ENCODE measurements at regions not wholly inside any gene's neighbourhood (a gene's known extent, or its start where the extent isn't known, plus 50 kb on each side); places are given as distances from the start of the nearest gene placed in this dataset.
A peak's percentile ranks its signal among the peaks of the same experiment; 100 is the strongest.
"Not testable (repeated sequence)": the region's sequence is repeated elsewhere in the genome, so short reads cannot be mapped to it uniquely, and the experiment has no call there.

DNA sequence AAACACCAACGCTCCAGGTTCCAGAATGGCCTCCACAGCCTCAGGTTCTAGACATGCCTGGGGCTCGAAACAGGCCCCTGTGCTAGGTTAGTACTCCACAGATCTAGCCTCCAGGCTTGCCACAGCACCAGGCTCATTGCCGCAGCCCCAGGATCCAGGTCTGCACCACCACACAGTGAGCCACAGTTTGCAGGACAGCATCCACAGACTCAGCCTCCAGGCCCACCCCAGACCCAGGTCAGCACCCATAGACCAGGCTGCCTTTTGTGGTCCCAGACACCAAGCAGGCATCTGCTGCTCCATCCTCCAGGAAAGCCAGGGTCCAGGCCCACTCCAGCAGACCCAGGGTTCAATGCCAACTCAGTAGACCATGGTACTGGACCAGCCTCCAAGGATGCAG is 132.3 kb upstream of the VSTM2A start:
- no peaks in the 10 kb centered on the region for H3K36me3 Mint-ChIP-seq
- no peaks in the 10 kb centered on the region for H3K4me1 ChIP-seq (ENCODE audit: insufficient read depth, low read length)
- H3K4me3 Mint-ChIP-seq, result no peak overlapping the region
- H3K27ac Mint-ChIP-seq, result no peak overlapping the region
- ChIA-PET POLR2A (ENCODE audit: partially characterized antibody) (no interaction called here), CTCF (ENCODE audit: partially characterized antibody) (no interaction called here)
- no peaks in the 10 kb centered on the region for H3K27me3 ChIP-seq (ENCODE audit: insufficient read depth, low read length)
- no peak overlapping the region for H3K27ac ChIP-seq (ENCODE audit: low read depth, low read length)
- peaks cover 0 to 30% (median 19%) of the 10 kb centered on the region in 8 donors for H3K9me3 Mint-ChIP-seq
- intact Hi-C loops (cut with micrococcal nuclease), result no loop called here
- H3K4me3 ChIP-seq (ENCODE audit: low read length in 2 of 2), result no peak overlapping the region
- no peaks in the 10 kb centered on the region for H3K36me3 ChIP-seq (ENCODE audit: insufficient read depth, low read length)
- no peaks in the 10 kb centered on the region for H3K27me3 Mint-ChIP-seq
- no peak for DNase-seq
- no peaks in the 10 kb centered on the region for H3K4me1 Mint-ChIP-seq
- no peaks in the 10 kb centered on the region for H3K9me3 ChIP-seq (ENCODE audit: control insufficient read depth in 1 of 2, low read length in 2 of 2)

DNA sequence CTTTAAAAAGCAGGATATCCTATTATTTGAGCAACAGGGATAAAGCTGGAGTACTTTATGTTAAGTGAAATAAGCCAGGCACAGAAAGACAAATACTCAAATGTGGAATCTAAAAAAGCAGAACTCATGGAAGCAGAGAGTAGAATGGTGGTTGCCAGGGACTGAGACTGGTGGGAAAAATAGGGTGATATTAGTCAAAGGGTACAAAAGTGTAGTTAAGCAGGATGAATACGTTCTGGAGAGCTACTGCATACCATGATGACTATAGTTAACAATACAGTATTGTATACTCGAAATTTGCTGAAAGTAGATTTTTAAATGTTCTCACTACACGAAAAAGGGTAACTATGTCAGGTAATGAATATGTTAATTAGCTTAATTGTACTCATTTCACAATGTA is 125.5 kb upstream of the VSTM2A start:
- H3K4me1 Mint-ChIP-seq, result no peaks in the 10 kb centered on the region
- H3K27me3 Mint-ChIP-seq, result no peaks in the 10 kb centered on the region
- H3K36me3 Mint-ChIP-seq, result no peaks in the 10 kb centered on the region
- no peak overlapping the region for H3K27ac Mint-ChIP-seq
- Histone ChIP-seq H3K27me3 (ENCODE audit: insufficient read depth, low read length) (no peaks in the 10 kb centered on the region), H3K36me3 (ENCODE audit: insufficient read depth, low read length) (no peaks in the 10 kb centered on the region), H3K4me1 (ENCODE audit: insufficient read depth, low read length) (no peaks in the 10 kb centered on the region), H3K27ac (ENCODE audit: low read depth, low read length) (no peak overlapping the region), H3K4me3 (ENCODE audit: low read length in 2 of 2) (no peak overlapping the region), H3K9me3 (ENCODE audit: control insufficient read depth in 1 of 2, low read length in 2 of 2) (no peaks in the 10 kb centered on the region)
- peaks cover 3 to 22% (median 11%) of the 10 kb centered on the region in 8 donors for H3K9me3 Mint-ChIP-seq
- no peak for DNase-seq
- ChIA-PET POLR2A (ENCODE audit: partially characterized antibody) (no interaction called here), CTCF (ENCODE audit: partially characterized antibody) (no interaction called here)
- no peak overlapping the region for H3K4me3 Mint-ChIP-seq
- intact Hi-C loops (cut with micrococcal nuclease), result no loop called here

DNA sequence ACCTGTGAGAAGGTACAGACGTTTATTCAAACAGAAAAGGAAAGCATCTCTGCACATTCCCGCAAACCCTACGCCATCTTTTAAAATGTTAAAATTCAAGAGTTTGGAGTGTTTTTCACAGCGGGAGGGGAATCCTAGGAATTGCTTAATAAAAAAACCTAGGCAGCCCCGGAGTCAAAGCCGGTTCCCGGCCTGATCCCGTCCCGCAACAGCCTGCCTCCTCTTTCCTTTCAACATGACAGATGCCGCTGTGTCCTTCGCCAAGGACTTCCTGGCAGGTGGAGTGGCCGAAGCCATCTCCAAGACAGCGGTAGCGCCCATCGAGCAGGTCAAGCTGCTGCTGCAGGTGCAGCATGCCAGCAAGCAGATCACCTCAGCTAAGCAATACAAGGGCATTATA is 123.0 kb upstream of the VSTM2A start:
- Histone ChIP-seq H3K27ac (ENCODE audit: low read depth, low read length) (no peak overlapping the region), H3K36me3 (ENCODE audit: insufficient read depth, low read length) (no peaks in the 10 kb centered on the region), H3K4me3 (ENCODE audit: low read length in 2 of 2) (no peak overlapping the region), H3K27me3 (ENCODE audit: insufficient read depth, low read length) (no peaks in the 10 kb centered on the region), H3K9me3 (ENCODE audit: control insufficient read depth in 1 of 2, low read length in 2 of 2) (no peaks in the 10 kb centered on the region), H3K4me1 (ENCODE audit: insufficient read depth, low read length) (no peaks in the 10 kb centered on the region)
- peaks cover 0 to 28% (median 12%) of the 10 kb centered on the region in 8 donors for H3K9me3 Mint-ChIP-seq
- DNase-seq, result no peak
- no peaks in the 10 kb centered on the region for H3K27me3 Mint-ChIP-seq
- no peaks in the 10 kb centered on the region for H3K36me3 Mint-ChIP-seq
- CTCF ChIA-PET (ENCODE audit: partially characterized antibody), result no interaction called here
- H3K4me1 Mint-ChIP-seq, result no peaks in the 10 kb centered on the region
- POLR2A ChIA-PET (ENCODE audit: partially characterized antibody), result no interaction called here
- no peak overlapping the region for H3K27ac Mint-ChIP-seq
- intact Hi-C loops (cut with micrococcal nuclease), result no loop called here
- H3K4me3 Mint-ChIP-seq, result no peak overlapping the region

DNA sequence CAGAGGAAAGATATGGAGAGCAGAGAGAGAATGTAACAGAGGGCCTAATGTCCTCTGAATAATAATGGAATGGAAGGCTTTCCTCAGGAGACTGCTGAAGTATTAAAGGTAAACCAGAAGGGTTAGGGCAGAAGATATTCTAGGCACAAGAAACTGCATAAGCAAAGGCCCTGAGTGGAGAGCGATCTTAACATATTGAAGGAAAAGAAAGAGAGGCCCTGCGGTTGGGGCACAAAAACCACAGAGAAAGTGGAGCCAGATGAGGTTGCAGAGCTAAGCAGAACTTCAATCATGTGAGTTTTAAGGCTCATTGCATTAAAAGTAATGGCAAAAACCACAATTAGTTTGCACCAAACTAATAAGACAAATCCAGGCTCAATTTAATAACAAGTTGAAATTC is 115.8 kb upstream of the VSTM2A start:
- intact Hi-C loops (cut with micrococcal nuclease), result no loop called here
- Histone ChIP-seq H3K9me3 (ENCODE audit: control insufficient read depth in 1 of 2, low read length in 2 of 2) (no peaks in the 10 kb centered on the region), H3K4me3 (ENCODE audit: low read length in 2 of 2) (no peak overlapping the region), H3K4me1 (ENCODE audit: insufficient read depth, low read length) (no peaks in the 10 kb centered on the region), H3K27ac (ENCODE audit: low read depth, low read length) (no peak overlapping the region), H3K27me3 (ENCODE audit: insufficient read depth, low read length) (no peaks in the 10 kb centered on the region), H3K36me3 (ENCODE audit: insufficient read depth, low read length) (no peaks in the 10 kb centered on the region)
- peaks cover 0 to 31% (median 17%) of the 10 kb centered on the region in 8 donors for H3K9me3 Mint-ChIP-seq
- H3K36me3 Mint-ChIP-seq, result no peaks in the 10 kb centered on the region
- no peaks in the 10 kb centered on the region for H3K4me1 Mint-ChIP-seq
- POLR2A ChIA-PET (ENCODE audit: partially characterized antibody), result interaction anchor here (0.6 kb wide), 1 partner anchor 908 kb away, joined by 3 read pairs; no protein-coding TSS in a partner anchor
- DNase-seq, result no peak
- no peaks in the 10 kb centered on the region for H3K27me3 Mint-ChIP-seq
- no peak overlapping the region for H3K4me3 Mint-ChIP-seq
- no peak overlapping the region for H3K27ac Mint-ChIP-seq
- CTCF ChIA-PET (ENCODE audit: partially characterized antibody), result no interaction called here

DNA sequence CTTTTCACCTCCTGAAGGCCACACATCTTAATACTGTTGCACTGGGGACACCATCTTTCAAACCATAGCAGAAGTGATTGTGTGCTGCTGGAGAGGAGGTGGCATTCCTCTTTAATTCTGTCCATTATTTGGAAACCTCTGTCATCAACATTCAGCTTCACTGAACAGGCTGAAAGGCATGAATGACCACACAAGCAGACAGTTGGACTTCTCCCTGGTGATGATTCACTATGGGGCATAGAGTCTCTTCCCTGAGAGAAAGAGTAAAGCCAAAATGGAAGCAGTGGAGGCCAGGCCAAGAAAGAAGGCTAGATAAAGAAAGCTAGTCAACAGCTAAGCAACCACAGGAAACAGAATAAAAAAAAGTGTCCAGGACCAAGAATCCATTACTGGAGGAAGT is 113.1 kb upstream of the VSTM2A start:
- Histone ChIP-seq H3K4me1 (ENCODE audit: insufficient read depth, low read length) (no peaks in the 10 kb centered on the region), H3K36me3 (ENCODE audit: insufficient read depth, low read length) (no peaks in the 10 kb centered on the region), H3K27ac (ENCODE audit: low read depth, low read length) (no peak overlapping the region), H3K27me3 (ENCODE audit: insufficient read depth, low read length) (no peaks in the 10 kb centered on the region), H3K9me3 (ENCODE audit: control insufficient read depth in 1 of 2, low read length in 2 of 2) (no peaks in the 10 kb centered on the region), H3K4me3 (ENCODE audit: low read length in 2 of 2) (no peak overlapping the region)
- intact Hi-C loops (cut with micrococcal nuclease), result no loop called here
- no peak overlapping the region for H3K4me3 Mint-ChIP-seq
- ChIA-PET CTCF (ENCODE audit: partially characterized antibody) (interaction anchor here (0.6 kb wide), 1 partner anchor 221 kb away, joined by 3 read pairs; no protein-coding TSS in a partner anchor), POLR2A (ENCODE audit: partially characterized antibody) (no interaction called here)
- DNase-seq, result no peak
- peak overlapping the region in 1 of 7 donors; percentile 26 for H3K27ac Mint-ChIP-seq
- H3K4me1 Mint-ChIP-seq, result no peaks in the 10 kb centered on the region
- no peaks in the 10 kb centered on the region for H3K27me3 Mint-ChIP-seq
- H3K36me3 Mint-ChIP-seq, result no peaks in the 10 kb centered on the region
- peaks cover 0 to 21% (median 9%) of the 10 kb centered on the region in 8 donors for H3K9me3 Mint-ChIP-seq

DNA sequence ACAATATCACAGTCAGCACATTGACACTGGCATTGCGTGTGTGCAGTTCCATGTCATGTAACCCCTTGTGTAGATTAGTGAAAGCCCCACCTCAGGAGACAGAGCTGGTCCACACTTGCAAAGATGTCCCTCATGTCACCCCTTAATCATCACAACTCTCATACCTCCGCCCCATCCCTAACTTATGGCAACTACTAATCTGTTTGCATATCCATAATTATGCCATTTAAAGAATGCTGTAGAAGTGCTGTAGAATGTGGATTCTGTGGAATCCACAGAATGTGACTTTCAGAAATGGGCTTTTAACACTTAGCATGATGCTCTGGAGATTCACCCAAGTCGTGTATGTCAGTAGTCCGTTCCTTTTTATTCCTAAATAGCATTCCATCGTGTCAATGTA is 102.8 kb upstream of the VSTM2A start:
- H3K27me3 Mint-ChIP-seq, result no peaks in the 10 kb centered on the region
- H3K4me3 Mint-ChIP-seq, result no peak overlapping the region
- Histone ChIP-seq H3K9me3 (ENCODE audit: control insufficient read depth in 1 of 2, low read length in 2 of 2) (no peaks in the 10 kb centered on the region), H3K4me3 (ENCODE audit: low read length in 2 of 2) (no peak overlapping the region), H3K27me3 (ENCODE audit: insufficient read depth, low read length) (no peaks in the 10 kb centered on the region), H3K27ac (ENCODE audit: low read depth, low read length) (no peak overlapping the region), H3K4me1 (ENCODE audit: insufficient read depth, low read length) (no peaks in the 10 kb centered on the region), H3K36me3 (ENCODE audit: insufficient read depth, low read length) (no peaks in the 10 kb centered on the region)
- ChIA-PET CTCF (ENCODE audit: partially characterized antibody) (no interaction called here), POLR2A (ENCODE audit: partially characterized antibody) (no interaction called here)
- intact Hi-C loops (cut with micrococcal nuclease), result no loop called here
- no peaks in the 10 kb centered on the region for H3K4me1 Mint-ChIP-seq
- no peak overlapping the region for H3K27ac Mint-ChIP-seq
- peaks cover 7 to 26% (median 14%) of the 10 kb centered on the region in 8 donors for H3K9me3 Mint-ChIP-seq
- no peaks in the 10 kb centered on the region for H3K36me3 Mint-ChIP-seq
- DNase-seq, result no peak

DNA sequence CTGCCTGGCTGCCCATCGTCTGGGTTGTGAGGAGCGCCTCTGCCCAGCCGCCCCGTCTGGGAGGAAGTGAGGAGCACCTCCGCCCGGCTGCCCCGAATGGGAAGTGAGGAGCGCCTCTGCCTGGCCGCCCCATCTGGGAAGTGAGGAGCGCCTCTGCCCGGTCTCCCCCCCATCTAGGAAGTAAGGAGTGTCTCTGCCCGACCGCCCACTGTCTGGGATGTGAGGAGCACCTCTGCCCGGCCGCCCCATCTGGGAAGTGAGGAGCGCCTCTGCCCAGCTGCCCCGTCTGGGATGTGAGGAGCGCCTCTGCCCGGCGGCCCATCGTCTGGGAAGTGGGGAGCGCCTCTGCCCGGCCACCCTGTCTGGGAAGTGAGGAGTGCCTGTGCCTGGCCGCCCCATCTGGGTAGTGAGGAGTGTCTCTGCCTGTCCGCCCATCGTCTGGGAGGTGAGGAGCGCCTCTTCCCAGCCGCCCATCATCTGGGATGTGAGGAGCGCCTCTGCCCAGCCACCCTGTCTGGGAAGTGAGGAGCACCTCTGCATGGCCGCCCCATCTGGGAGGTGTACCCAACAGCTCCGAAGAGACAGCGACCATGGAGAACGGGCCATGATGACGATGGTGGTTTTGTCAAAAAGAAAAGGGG is 98.0 kb upstream of the VSTM2A start:
- CTCF ChIA-PET (ENCODE audit: partially characterized antibody); POLR2A ChIA-PET (ENCODE audit: partially characterized antibody); DNase-seq: not testable (repeated sequence)

DNA sequence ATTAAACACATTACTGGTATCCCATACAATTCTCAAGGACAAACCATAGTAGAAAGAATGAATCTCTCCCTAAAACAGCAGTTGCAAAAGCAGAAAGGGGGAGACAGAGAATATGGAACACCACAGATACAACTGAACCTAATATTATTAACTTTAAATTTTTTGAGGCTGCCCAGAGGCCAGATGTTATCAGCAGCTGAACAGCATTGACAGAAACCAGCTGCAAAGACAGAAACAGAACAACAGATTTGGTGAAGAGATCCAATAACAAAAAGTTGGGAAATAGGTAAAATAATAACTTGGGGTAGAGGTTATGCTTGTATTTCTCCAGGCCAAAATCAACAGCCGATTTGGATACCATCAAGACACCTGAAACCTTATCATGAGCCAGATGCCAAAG is 89.0 kb upstream of the VSTM2A start:
- H3K9me3 Mint-ChIP-seq, result peaks cover 6 to 47% (median 23%) of the 10 kb centered on the region in 8 donors
- H3K9me3 ChIP-seq (ENCODE audit: control insufficient read depth in 1 of 2, low read length in 2 of 2); intact Hi-C loops (cut with micrococcal nuclease); H3K4me3 ChIP-seq (ENCODE audit: low read length in 2 of 2); DNase-seq; H3K36me3 Mint-ChIP-seq; POLR2A ChIA-PET (ENCODE audit: partially characterized antibody); H3K4me3 Mint-ChIP-seq; H3K4me1 Mint-ChIP-seq; H3K36me3 ChIP-seq (ENCODE audit: insufficient read depth, low read length); H3K27ac ChIP-seq (ENCODE audit: low read depth, low read length); H3K27ac Mint-ChIP-seq; H3K4me1 ChIP-seq (ENCODE audit: insufficient read depth, low read length); CTCF ChIA-PET (ENCODE audit: partially characterized antibody); H3K27me3 ChIP-seq (ENCODE audit: insufficient read depth, low read length); H3K27me3 Mint-ChIP-seq: not testable (repeated sequence)

More for the DNA sequence above, 98.0 kb upstream of the VSTM2A start:
- H3K27ac Mint-ChIP-seq; H3K4me1 Mint-ChIP-seq; H3K4me3 Mint-ChIP-seq; intact Hi-C loops (cut with micrococcal nuclease); H3K36me3 Mint-ChIP-seq; H3K27me3 ChIP-seq (ENCODE audit: insufficient read depth, low read length); H3K4me1 ChIP-seq (ENCODE audit: insufficient read depth, low read length); H3K9me3 ChIP-seq (ENCODE audit: control insufficient read depth in 1 of 2, low read length in 2 of 2); H3K36me3 ChIP-seq (ENCODE audit: insufficient read depth, low read length); H3K4me3 ChIP-seq (ENCODE audit: low read length in 2 of 2); H3K27me3 Mint-ChIP-seq; H3K27ac ChIP-seq (ENCODE audit: low read depth, low read length): not testable (repeated sequence)
- peaks cover 0 to 28% (median 11%) of the 10 kb centered on the region in 8 donors for H3K9me3 Mint-ChIP-seq

All from CD4-positive, alpha-beta memory T cell (primary cell).